HG03139 (cell line): ENCODE measurements at regions not wholly inside any gene's neighbourhood (a gene's known extent, or its start where the extent isn't known, plus 50 kb on each side); places are given as distances from the start of the nearest gene placed in this dataset.
"Not testable (repeated sequence)": the region's sequence is repeated elsewhere in the genome, so short reads cannot be mapped to it uniquely, and the experiment has no call there.

Experiments
- ATAC-seq: cut with Tn5 transposase; IDR thresholded peaks from one replicate; pipeline ENCODE4 v1.9.1; 2021; ENCODE audit not compliant: unreplicated experiment

DNA sequence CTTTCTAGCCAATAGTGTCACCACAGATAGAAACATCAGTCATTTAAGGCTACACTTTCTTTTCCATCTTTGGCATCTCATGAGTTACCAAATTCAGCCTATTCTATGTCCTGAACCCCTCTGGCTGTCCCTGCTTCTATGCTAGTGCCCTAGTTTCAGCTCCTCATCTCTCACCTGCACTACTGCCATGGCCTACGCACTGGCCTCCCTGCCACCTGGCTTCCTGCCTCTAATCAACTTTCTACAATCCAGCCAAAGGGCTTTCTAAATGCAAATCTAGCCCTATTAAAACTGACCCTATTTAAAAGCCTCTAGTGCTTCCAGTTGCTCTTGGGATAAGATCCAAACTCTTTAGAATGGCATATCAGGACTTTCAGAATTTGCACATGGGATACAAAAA is 482.9 kb downstream of the TMEM38B start:
- no peak for ATAC-seq

DNA sequence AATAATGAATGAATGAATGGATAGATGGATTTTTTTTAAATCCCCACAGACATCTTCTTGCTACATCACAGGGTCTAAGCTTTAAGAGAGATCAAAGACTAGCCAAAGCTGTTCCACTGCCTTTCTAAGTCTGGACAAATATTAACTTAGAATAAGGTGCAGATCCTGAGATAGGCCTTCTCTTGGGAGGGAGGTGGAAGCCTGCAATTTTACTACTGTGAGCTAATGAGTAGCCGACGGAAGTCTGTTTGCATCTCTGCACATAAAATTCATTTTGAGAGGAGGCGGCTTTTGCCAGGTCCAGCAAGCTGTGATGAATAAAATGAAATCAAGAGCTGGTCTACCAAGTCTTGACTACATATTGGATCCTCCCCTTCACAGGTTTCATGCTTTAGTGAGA is 484.9 kb downstream of the TMEM38B start:
- ATAC-seq, result no peak

DNA sequence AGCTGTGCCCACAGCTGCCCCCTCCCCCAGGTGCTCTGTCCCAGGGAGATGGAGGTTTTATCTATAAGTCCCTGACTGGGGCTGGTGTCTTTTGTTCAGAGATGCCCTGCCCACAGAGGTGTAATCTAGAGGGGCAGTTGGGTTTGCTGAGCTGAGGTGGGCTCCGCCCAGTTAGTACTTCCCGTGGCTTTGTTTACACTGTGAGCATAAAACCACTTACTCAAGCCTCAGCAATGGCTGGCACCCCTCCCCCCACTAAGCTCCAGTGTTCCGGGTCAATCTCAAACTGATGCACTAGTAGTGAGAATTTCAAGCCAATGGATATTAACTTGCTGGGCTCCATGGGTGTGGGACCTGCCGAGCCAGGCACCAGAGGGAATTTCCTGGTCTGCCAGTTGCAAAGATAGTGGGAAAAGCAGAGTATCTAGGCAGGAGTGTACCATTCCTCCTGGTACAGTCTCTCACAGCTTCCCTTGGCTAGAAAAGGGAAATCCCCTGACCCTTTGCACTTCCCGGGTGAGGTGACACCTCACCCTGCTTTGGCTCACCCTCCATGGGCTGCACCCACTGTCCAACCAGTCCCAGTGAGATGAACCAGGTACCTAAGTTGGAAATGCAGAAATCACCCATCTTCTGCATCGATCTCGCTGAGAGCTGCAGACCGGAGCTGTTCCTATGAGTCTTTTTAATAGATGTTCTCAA is 509.6 kb downstream of the TMEM38B start:
- not testable (repeated sequence) for ATAC-seq

DNA sequence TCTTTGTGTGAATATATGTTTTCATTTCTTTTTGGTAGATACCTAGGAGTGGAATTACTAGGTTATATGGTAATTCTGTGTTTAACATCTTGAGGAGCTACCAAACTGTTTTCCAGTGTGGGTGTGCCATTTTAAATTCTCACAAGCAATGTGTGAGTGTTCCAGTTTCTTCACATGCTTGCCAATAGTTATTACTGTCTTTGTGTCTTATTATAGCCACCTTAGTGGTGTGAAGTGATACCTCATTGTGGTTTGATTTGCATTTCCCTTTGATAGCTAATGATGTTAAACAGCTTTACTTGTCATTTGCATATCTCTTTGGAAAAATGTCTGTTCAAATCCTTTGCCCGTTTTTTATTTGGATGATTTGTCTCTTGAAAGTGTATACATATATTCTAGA is 513.0 kb downstream of the TMEM38B start:
- ATAC-seq, result no peak

DNA sequence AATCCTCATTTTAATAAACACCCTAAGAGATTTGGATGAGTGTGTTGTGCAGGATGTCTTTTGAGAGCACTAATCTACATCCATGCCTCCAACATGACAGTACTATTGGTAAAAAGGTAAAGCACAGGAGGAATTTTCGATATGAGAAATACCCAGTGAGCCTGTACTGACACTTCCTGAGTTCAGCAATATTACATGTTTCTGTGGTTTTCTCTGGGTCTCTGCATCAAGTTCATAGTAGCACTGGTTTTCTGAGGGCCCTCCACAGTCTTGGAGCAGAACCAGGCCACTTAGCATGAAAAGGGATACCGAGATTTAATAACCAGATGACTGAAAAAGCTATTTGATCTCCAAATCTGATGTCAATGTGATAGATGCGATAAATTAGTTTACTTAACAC is 524.1 kb downstream of the TMEM38B start:
- peak; percentile 57 for ATAC-seq

DNA sequence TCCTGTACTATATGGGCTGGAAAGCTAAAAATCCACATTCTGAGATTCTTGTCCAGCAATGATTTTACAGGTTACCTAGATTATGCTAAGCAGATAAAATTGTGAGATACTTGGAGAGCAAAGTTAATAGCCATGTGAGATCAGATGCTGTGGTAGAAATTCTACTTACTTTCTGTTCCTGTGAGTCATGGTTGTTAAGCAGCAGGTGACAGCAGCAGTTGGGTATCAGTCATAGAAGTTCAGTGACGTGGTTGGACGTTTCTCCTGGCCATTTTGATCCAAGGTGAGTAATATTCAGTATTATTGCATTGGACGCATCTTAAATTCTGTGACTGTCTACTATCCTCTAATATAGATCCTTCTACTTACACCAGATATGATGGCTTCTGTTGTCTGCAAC is 524.5 kb downstream of the TMEM38B start:
- no peak for ATAC-seq

DNA sequence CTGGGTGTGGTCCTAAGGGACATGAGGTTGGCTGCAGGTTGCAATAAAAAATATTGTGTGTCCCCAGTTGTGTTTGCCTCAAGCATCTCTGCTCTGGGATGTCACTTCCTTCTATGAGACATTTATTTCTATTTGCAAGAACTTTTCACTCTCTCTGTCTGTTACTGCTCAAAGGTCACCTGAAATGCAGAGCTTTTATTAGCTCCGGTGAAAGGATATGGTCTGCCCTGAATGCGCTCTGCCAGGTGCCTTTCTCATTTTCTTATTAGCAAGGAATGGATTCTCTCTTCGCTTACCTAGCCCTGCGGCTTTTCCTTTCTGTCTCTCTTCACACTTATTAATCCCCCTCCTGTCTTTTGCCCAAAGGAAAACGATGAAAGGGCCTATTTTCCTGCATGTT is 526.1 kb downstream of the TMEM38B start:
- ATAC-seq, result no peak

DNA sequence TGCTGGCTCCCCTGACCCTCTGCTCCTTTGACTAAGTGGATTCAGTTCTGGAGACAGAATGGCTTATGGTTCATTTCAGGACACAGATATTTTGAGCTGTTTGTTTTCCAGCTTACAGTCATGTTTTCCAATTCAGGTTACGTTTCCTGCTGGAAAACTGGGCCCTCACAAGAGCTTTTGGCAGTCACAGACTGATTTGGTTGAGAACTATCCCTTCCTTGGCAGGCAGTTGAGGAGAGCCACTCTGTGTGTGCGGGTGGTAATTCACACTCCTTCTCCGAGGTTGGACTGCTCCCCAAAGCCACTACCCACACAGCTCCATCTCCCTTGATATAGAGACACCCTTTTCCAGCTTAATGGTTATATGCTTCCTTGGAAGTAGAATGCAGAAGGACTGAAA is 534.5 kb downstream of the TMEM38B start:
- no peak for ATAC-seq

DNA sequence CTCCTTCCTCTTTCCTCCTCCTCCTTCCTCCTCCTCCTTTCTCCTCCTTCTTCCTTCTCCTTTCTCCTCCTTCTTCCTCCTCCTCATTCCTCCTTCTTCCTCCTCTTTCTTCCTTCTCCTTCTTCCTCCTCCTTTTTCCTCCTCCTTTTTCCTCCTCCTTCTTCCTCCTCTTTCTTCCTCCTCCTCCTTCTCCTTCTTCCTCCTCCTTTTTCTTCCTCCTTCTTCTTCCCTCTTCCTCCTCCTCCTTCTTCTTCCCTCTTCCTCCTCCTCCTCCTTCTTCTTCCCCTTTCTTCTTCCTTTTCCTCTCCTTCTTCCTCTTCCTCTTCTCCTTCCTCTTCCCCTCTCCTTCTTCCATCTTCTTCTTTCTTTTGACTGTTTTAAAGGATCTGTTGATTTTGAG is 538.8 kb downstream of the TMEM38B start:
- ATAC-seq, result no peak

DNA sequence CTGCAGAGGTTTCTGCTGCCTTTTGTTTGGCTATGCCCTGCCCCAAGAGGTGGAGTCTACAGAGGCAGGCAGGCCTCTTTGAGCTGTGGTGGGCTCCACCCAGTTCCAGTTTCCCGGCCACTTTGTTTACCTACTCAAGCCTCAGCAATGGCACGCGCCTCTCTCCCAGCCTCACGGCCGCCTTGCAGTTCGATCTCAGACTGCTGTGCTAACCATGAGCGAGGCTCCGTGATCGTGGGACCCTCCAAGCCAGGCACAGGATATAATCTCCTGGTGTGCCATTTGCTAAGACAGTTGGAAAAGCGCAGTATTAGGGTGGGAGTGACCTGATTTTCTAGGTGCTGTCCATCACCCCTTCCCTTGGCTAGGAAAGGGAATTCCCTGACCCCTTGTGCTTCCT is 566.6 kb downstream of the TMEM38B start:
- ATAC-seq, result not testable (repeated sequence)

DNA sequence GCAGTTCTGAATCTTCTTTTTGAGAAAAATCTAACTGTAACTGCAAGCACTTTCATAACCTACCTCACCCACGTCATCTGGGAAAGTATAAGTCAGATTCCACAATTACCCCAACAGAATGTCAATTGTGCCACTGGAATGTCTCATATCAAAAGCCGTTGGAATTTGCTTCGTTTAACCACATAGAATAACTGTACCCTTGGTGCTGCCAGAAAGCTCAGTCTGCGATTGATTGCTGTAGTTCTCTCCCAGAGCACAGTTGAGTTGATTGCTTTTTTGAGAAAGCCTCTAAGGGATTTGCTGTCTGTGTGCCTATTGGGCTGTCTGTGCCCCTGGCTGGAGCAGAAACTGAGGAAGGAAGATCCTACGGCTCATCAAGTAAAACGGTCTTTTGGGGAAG is 583.6 kb downstream of the TMEM38B start:
- ATAC-seq, result no peak

DNA sequence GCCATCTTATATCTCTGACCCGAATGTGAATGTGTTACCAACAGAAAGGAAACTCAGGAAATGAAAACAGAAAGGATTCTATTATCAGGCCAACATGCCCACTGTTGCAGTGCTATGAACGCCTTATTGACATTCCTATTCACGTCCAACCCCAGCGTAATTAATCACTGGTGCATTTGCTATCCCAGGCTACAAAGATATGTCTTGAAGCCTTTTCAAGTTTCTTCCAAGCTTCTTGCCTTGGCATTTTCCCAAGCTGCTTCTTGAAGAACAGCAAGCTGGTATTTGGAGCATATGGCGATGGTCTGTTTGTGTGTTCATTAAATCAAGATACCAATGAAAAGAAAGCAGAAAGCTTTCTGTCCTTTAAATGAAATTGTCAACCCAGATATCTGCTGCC is 579.2 kb upstream of the ZNF462 start:
- ATAC-seq, result no peak

DNA sequence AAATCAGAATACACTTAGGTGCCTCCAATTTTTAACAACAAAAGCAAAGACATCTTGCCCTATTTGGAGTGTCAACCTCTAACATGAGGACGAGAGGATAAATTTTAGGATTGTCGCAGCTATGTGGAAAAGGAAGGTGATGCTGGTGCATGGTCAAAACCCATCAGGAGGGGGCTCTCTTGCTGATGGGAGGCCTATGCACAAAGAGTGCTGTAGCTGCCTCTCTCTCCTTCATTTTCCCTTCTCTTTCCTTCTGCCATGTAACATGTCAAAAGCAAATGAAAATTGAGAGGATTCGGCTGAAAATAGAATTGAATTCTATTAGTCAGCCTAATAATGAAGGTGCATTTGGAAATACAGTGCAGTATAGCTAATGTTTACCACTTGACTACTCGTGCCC is 578.7 kb upstream of the ZNF462 start:
- no peak for ATAC-seq

DNA sequence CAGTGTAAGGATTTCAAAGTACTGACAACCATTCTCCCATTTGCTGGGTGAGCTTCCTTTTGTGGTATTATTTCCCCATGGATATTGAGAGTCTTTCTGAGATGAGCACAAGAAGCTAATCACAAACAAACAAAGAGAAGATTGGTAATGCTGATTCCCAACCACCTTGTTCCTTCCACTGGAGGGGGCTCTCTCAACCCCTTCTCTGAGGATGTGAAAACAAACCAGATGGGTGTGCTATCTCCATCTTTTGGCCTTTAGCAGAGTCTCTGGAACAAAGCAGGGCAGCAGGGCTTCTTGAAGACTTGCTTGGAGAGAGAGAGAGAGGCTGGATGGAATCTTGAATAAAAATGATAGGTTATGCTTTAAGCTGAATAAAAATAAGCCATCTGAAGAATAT is 576.7 kb upstream of the ZNF462 start:
- ATAC-seq, result no peak

DNA sequence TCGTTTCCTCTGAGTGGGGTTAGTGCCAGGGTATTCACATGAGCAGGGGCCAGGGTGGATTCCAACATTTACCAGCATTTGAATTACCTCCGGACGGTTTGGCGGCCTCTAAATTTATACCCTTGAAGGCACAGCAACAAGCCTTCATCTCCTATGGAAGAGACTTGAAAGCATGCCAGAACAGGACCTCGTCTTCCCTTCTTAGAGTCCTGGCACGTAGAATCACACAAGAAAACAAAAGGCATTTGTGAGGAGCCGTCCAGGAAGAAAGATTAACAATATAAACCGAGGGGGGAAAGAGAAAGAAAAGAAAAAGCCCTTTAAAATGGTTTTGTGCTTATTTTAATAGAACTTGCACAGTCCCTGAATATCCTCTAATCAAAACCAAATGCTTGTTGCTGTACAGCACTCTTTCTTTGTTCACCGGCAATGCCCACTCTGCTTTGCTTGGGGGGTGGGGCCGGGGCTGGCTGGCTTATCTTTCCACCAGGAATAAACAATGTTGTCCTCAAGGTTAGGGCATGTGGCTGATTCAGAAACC is 575.8 kb upstream of the ZNF462 start:
- no peak for ATAC-seq

DNA sequence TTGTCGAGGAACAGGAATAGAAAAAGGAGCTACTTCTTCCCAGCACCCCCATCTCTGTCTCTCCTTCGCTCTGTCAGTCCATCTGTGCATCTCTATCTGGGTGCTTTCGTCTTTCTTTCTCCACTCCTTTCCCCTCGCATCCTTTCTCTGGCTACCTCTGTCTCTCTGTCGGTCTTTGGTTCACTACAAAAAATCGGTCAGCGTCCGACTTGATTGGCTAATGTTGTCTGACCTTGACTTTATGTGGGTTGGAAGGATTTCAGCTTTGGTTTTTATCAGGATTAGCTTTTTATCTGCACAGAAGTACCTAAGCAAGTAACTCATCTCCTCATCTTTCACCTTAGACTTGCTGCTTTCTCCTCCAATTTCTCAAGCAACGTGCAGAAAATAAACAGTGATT is 575.2 kb upstream of the ZNF462 start:
- no peak for ATAC-seq

DNA sequence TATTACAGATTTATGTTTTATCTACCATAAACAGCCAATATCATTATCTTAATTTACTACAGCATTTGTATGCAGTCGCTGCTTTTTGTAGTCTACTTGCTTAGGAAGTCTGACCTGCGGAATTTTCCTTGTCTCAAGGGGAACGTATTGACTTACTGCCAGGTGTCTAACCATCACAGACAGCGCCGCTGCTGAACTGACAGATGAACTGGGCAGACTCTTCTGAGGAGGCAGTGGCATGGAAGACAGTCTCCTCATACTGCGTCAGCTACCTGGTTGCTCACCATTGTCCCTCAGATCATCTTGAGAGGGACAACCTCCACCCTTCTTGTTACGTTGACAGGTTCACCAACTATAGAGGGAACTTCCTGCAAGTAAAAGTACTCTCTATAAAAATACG is 574.3 kb upstream of the ZNF462 start:
- ATAC-seq, result no peak

DNA sequence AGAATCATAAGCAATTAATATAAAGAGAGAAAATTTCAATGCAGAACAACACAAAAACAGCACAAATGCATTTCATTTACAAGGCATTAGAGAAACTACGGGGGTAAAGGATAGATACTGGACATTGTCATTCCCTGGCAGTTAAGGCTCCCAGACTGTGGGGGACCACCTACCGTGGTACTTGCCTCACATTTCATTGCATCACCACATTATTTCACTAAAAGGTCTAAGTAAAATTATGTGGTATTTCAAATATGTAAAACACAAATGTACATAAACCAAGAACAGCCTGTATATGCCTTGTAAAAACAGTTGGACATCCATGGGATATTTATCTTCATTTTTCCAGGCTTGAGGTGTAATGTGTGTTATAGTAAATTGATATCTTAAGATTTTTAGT is 571.2 kb upstream of the ZNF462 start:
- ATAC-seq, result no peak

DNA sequence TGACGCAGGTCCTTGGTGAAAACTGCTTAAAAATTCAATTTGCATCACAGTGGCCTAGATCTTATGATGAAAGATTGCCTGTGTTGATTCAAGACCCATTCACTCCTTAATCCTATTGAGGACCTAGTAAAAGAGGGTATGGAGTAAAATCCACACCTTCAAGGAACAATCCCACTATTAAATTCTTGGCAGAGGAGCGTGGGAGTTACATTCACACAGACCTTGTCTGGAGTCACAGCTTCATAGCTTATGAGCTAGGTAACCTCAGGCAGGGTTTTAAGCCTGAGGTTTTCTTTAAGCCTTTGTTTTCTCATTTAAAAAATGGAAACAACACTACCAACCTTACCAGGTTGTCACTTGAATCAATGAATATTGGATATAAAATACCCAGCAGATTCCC is 566.5 kb upstream of the ZNF462 start:
- no peak for ATAC-seq

DNA sequence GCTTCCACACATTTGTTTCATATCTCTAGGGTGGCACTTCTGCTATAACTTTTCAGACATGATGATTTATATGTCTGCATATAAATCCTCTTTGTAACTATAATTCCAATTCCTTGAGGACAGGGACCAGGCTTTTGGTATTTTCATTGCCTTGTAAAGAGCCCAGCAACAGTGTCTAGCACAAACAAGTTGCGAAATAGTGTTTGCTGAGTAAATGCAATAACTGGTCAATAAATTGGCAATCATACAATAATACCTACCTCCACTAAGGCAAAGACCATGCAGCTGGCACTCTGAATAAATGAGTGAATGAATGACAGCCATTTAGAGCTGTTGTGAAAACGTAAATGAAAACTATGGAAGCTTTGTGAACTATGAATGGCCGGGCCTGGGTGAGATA is 564.0 kb upstream of the ZNF462 start:
- no peak for ATAC-seq

DNA sequence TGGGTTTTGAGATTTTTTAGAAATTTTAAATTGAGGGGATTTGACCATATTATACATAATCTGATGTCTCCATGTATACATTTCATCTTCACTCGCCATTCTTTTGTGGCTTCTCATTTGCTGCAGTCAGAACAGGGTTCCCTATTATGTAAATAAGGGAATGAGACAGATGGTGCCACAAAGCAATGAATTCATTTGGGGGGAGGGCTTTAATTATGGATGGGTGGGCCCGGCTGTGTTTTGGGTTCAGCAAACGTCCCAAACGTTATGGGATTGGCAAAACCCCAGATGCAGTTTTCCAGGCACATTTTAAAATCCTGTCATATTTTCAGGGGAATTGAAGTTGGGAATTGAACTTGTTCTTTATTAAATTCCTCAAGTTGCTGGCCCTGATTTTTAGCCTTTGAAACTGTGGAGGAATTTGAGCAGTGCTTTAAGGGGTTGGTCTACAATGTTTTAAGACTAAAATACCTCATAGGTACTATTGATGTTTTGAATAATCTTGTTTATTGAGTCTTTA is 558.5 kb upstream of the ZNF462 start:
- no peak for ATAC-seq

DNA sequence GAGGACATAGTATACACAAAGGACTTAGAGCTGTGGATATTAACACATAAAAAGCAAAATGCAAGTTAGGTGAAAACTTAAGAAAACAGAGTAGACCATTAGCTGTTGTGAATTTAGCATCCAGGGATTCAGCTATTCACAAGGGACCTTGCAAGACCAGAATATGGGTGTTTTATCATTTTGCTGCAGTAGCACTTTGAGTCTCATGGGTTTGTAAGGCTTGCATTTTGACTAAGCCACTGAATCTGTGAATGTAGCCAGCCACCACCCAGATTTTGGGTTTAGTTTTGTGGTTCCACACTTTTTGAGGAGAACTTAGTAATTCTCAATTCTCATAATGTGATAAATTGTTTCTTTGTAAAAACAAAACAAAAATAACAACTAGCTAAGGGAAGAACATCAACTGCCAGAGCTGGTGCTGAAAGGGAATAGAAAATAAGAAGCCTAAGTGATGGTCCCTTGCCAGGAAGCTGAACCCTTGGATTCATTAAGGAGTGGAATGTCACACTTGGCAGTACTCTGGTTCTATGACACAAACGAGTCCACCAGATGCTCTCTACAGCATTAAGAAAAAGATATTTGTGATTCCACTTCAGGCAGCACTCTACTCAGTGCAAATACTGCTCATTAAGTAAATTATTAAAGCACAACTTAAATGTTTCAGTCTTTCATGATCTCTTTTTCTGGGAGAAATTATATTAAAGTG is 557.4 kb upstream of the ZNF462 start:
- ATAC-seq, result no peak
